Heart left ventricle (tissue), 16 donors: ENCODE measurements at regions not wholly inside any gene's neighbourhood (a gene's known extent, or its start where the extent isn't known, plus 50 kb on each side); places are given as distances from the start of the nearest gene placed in this dataset.

ENCODE experiments used
- ATAC-seq, 4 donors: fragments of 200-7000 bp; cut with Tn5 transposase; one replicate each; pipeline ENCODE4 v1.9.1; 2020 to 2022; ENCODE audit warnings: moderate library complexity in 4 of 4, mild to moderate bottlenecking in 3 of 4, moderate number of reproducible peaks in 1 of 4
- DNase-seq, 5 donors: peaks; one replicate each; pipeline ENCODE4 v3.0.0-alpha.2; 2020
- H3K27ac ChIP-seq, 12 donors: fragments of 200-600 bp; sonication (generic) in 4 of 12; one replicate each; pipeline versions ENCODE4 v1.5.0 to v1.8.0; 2016 to 2022; ENCODE audit warnings: mild to moderate bottlenecking in 2 of 12
- H3K27me3 ChIP-seq, 9 donors: fragments of 200-600 bp; sonication (generic) in 2 of 9; one replicate each; pipeline versions ENCODE4 v1.5.1 to v1.8.0; 2016 to 2022; ENCODE audit warnings: mild to moderate bottlenecking in 3 of 9
- H3K36me3 ChIP-seq, 9 donors: fragments of 200-600 bp; sonication (generic) in 2 of 9; one replicate each; pipeline versions ENCODE4 v1.5.0 to v1.8.0; 2018 to 2022; ENCODE audit warnings: mild to moderate bottlenecking in 2 of 9
- H3K4me1 ChIP-seq, 12 donors: fragments of 200-600 bp; sonication (generic) in 4 of 12; one replicate each; pipeline versions ENCODE4 v1.5.0 to v1.8.0; 2016 to 2022; ENCODE audit warnings: mild to moderate bottlenecking in 3 of 12
- H3K4me3 ChIP-seq, 12 donors: fragments of 200-600 bp; sonication (generic) in 4 of 12; one replicate each; pipeline versions ENCODE4 v1.5.0 to v1.8.0; 2017 to 2022; ENCODE audit warnings: mild to moderate bottlenecking in 9 of 12, moderate library complexity in 4 of 12
- H3K9me3 ChIP-seq, 12 donors: fragments of 200-600 bp; sonication (generic) in 4 of 12; one replicate each; pipeline versions ENCODE4 v1.5.0 to v1.8.0; 2016 to 2022; ENCODE audit warnings: mild to moderate bottlenecking in 1 of 12
- POLR2A ChIP-seq, 2 donors: fragments of 450-650 bp; IDR thresholded peaks; one replicate each; pipeline ENCODE4 v1.6.1; 2017; ENCODE audit warnings: antibody characterized with exemption in 2 of 2, mild to moderate bottlenecking in 2 of 2, moderate library complexity in 2 of 2
- WGBS, 4 donors: extraction: QIAGEN DNeasy Blood & Tissue Kit in 2 of 4; methylation state at CpG; one replicate each; pipeline versions ENCODE4 v1.1.5 to v1.1.7; 2013 to 2018; 5-methylcytosine and 5-hydroxymethylcytosine counted together
- intact Hi-C, 10 donors: fragments of 100-400 bp; cut with DNase I; formaldehyde crosslinking; loops; one replicate each; pipeline versions ENCODE4 v1.11.1 to v1.14.2; 2022
- TF ChIP-seq, protein P1 (sequence below), 12 donors: fragments of 200-600 bp; sonication (generic) in 4 of 12; IDR thresholded peaks; one replicate each; pipeline versions ENCODE4 v1.5.0 to v1.8.0; 2018 to 2022; ENCODE audit warnings: antibody characterized with exemption in 12 of 12, mild to moderate bottlenecking in 5 of 12
- donor health status: ischemic (EF 13 %, LVEDD 7.1; RV severe dilation, severe dysfunction).
- donor health status: healthy with polysubstance abuse.
- donor health status: DM: no; HTN: yes; CAD: no.
- donor health status: DM: no; HTN: no; CAD: no.
- donor health status: ischemic (EF 25% LVEDD 6.9; RV normal size, moderate dysfunction).
- donor health status: ischemic (EF 25% LVEDD 5.7; RV mildly dilated, moderate dysfunction).
- donor health status: healthy.
- donor health status: DM: yes; HTN: yes; CAD: no.
- donor health status: ischemic (EF 35%, LVEDD 5.7; RV mildly dilated, moderate dysfunction).
- donor health status: nonischemic (EF 11% LVEDD 7.7; RV severe dilation, severe dysfunction).
- donor health status: DM: yes; HTN: yes; CAD: no.
- donor health status: PGD.
- donor health status: ischemic (EF 29% LVEDD 5.4; RV normal size, mild dysfunction).
- donor health status: nonischemic (EF 23%, LVEDD 6.1; RV moderate dilation, normal function).

DNA sequence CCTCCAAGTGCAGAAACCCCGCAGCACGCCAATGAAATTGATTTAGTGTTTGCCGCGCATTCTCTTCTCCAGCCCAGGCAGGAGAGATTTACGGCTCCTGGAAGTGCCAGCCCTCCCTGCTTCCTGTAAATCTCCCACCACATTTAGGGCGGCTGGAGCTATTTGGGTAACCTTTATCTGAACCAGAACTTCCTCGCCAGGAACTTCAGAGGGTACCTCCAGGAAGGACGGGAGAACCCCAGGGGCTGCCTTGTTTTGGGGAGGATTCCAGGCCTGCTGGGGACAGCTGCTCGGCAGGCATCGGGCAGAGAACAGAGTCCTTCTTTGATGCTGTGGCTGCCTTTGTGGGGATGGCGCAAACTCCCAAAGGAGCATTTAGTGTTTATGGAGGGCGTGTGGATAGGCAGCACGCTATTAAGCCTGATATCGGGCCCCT lies 122.0 kb upstream of the MYCN start:
- Histone ChIP-seq H3K27me3 (peaks cover 0 to 5% (median 0%) of the 10 kb centered on the region in 9 donors), H3K9me3 (no peaks in the 10 kb centered on the region), H3K36me3 (no peaks in the 10 kb centered on the region), H3K4me3 (no peak overlapping the region), H3K4me1 (no peaks in the 10 kb centered on the region), H3K27ac (no peak overlapping the region)
- intact Hi-C loops, result no loop called here
- 64 to 82% (median 77%) methylated on average over 13 to 14 of the region's 14 CpGs for WGBS, 4 donors
- TF ChIP-seq, protein P1, sequence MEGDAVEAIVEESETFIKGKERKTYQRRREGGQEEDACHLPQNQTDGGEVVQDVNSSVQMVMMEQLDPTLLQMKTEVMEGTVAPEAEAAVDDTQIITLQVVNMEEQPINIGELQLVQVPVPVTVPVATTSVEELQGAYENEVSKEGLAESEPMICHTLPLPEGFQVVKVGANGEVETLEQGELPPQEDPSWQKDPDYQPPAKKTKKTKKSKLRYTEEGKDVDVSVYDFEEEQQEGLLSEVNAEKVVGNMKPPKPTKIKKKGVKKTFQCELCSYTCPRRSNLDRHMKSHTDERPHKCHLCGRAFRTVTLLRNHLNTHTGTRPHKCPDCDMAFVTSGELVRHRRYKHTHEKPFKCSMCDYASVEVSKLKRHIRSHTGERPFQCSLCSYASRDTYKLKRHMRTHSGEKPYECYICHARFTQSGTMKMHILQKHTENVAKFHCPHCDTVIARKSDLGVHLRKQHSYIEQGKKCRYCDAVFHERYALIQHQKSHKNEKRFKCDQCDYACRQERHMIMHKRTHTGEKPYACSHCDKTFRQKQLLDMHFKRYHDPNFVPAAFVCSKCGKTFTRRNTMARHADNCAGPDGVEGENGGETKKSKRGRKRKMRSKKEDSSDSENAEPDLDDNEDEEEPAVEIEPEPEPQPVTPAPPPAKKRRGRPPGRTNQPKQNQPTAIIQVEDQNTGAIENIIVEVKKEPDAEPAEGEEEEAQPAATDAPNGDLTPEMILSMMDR (IDR thresholded peaks at IDR 0.05), result no peak
- TF ChIP-seq POLR2A (IDR thresholded peaks at IDR 0.05), result no peak
- ATAC-seq (peak in 1 of 4 donors; percentile 38), DNase-seq (no peak)

DNA sequence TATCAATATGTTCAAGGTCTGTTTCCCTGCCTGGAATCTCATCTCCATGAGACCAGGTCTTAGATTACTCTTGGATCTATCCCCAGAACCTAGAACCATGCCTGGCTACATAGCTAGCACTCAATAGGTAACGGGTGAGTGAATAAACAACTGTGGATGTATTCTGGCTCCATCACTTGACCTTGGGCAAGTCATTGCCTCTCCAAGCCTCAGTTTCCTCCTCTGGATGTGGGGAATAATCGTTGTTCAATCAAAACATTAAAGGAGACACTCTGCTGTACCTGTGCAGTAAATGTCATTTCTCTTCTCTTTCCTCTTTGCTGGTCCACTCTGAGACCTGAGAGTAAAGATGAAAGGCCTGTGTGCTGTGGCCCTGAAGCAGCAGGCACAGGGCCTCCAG lies 121.5 kb upstream of the MYCN start:
- DNase-seq (no peak), ATAC-seq (no peak)
- H3K9me3 ChIP-seq, result no peaks in the 10 kb centered on the region
- no peak overlapping the region for H3K4me3 ChIP-seq
- 91 to 94% (median 92%) methylated on average over 2 of the region's 2 CpGs for WGBS, 4 donors
- intact Hi-C loops, result no loop called here
- H3K36me3 ChIP-seq, result no peaks in the 10 kb centered on the region
- H3K27ac ChIP-seq, result no peak overlapping the region
- peaks cover 0 to 5% (median 0%) of the 10 kb centered on the region in 9 donors for H3K27me3 ChIP-seq
- H3K4me1 ChIP-seq, result no peaks in the 10 kb centered on the region
- TF ChIP-seq, protein P1 (IDR thresholded peaks at IDR 0.05), result no peak
- TF ChIP-seq POLR2A (IDR thresholded peaks at IDR 0.05), result no peak

DNA sequence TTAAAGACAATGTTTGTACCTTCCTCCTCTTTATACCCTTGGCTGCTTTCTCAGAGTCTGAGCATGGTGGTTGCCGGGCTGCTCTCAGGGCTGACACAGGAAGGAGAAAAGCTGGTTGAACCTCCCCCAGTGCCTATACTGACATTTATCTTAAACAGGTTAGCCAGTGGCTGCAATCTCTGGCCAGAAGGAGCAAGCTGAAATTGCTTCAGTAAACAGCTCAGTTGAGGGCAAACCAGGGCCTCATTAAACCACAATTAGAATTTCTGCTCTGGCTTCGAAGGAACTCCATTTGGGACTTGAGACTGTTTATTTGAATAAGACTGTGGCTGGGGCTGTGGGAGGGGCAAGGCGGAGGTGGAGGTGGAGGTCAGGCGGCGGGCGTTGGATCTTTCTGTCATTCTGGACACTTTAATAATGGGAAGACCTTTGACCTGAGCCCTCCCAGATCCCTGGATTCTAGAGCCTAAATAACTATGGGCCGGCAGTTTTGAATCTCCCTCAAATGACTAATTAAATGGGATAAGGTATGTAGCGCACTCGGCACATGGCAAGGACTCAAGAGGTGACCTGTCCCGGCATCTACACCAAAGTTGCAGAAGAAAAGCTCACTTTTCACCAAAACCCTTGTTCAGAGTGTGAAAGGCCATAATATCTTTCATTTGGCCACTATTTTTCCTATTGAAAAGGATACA lies 120.6 kb upstream of the MYCN start:
- no peak for TF ChIP-seq POLR2A (IDR thresholded peaks at IDR 0.05)
- TF ChIP-seq, protein P1 (IDR thresholded peaks at IDR 0.05), result no peak

DNA sequence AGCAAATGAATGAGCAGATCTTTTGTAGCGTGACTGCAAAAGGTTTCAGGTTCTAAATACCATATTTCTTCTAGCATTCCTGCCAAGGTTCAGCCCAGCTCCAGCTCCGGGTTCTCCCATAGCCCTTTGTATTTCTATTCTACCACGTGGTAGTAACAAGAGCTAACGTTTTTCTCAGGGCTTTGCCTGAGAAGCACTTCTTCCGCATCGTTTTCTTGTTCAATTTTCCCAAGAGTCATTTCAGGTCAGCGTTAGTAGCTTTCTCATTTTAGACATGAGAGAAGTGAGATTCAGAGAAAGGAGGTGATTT lies 120.1 kb upstream of the MYCN start:
- TF ChIP-seq, protein P1 (IDR thresholded peaks at IDR 0.05), result no peak
- TF ChIP-seq POLR2A (IDR thresholded peaks at IDR 0.05), result no peak
- Histone ChIP-seq H3K4me1 (no peaks in the 10 kb centered on the region), H3K27ac (no peak overlapping the region), H3K27me3 (peaks cover 0 to 5% (median 0%) of the 10 kb centered on the region in 9 donors), H3K36me3 (no peaks in the 10 kb centered on the region), H3K9me3 (no peaks in the 10 kb centered on the region), H3K4me3 (no peak overlapping the region)
- DNase-seq (no peak), ATAC-seq (no peak)
- intact Hi-C loops, result no loop called here
- WGBS, 4 donors, result 85 to 90% (median 89%) methylated on average over 7 of the region's 7 CpGs

More for the DNA sequence above, 120.6 kb upstream of the MYCN start:
- Histone ChIP-seq H3K27me3 (peaks cover 0 to 5% (median 0%) of the 10 kb centered on the region in 9 donors), H3K36me3 (no peaks in the 10 kb centered on the region), H3K4me3 (no peak overlapping the region), H3K27ac (no peak overlapping the region), H3K9me3 (no peaks in the 10 kb centered on the region), H3K4me1 (no peaks in the 10 kb centered on the region)
- ATAC-seq (no peak), DNase-seq (no peak)
- WGBS, 4 donors, result 90 to 96% (median 92%) methylated on average over 10 of the region's 10 CpGs
- intact Hi-C loops, result no loop called here
